Right ventricle myocardium superior (tissue), 1 donor: ENCODE measurements at regions not wholly inside any gene's neighbourhood (a gene's known extent, or its start where the extent isn't known, plus 50 kb on each side); places are given as distances from the start of the nearest gene placed in this dataset.

ENCODE experiments used
- ATAC-seq: fragments of 200-7000 bp; cut with Tn5 transposase; one replicate; pipeline ENCODE4 v1.9.1; 2020; ENCODE audit warnings: mild to moderate bottlenecking; ENCODE audit not compliant: poor library complexity
- DNase-seq: peaks from one replicate; pipeline ENCODE4 v3.0.0-alpha.2; 2020
- intact Hi-C: fragments of 100-400 bp; cut with DNase I; formaldehyde crosslinking; loops from one replicate; pipeline ENCODE4 v1.11.2; 2022
- donor health status: DM: no; HTN: yes; CAD: no; lungs with severe emphysema.

DNA sequence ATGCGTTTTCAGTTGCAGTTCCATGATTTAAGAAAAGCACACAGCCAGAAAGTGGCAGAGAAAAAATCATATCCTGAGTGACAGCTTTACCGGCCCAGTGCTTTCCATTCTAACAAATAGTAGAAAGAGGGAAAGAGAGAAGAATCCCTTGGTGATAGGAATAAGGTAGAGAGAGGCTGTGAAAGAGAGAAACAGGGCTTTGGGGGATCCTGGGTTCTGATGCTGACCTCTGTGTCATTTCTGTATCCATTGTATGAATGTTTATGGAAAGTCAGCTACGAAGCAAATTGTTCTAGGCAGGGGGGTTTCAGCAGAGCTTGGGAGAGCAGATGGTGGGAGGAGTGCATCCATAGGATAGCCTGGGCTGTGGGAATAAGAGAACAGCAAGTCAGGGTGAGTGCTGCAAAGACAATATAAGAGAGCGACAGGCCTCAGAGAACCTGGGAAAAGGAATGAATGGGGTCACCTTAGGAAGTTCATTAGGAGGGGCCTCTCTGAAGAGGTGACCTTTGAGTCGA lies 203.4 kb upstream of the TNP1 start:
- intact Hi-C loops: no loop called here

DNA sequence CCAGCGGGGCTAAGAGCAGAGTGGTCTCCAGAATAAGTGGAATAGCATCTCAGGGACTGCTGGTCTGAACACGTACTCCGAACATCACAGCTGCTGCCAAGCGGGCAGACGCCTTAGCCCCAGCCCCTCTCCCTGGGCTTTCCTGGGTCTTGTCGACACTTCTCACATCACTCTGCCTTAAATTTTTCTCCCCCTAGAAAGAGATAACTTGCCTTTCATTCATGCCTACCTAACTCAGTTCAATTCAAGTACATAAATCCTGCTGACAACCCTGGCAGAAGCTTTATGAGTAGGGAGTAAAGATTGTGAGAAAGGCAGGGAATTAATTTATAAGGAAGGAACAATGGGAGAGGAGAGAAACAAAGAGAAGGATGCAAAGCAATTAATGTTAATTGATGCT lies 202.9 kb upstream of the TNP1 start:
- DNase-seq: no peak
- intact Hi-C loops: no loop called here

More for the DNA sequence above, 203.4 kb upstream of the TNP1 start:
- ATAC-seq: no peak
- no peak for DNase-seq

DNA sequence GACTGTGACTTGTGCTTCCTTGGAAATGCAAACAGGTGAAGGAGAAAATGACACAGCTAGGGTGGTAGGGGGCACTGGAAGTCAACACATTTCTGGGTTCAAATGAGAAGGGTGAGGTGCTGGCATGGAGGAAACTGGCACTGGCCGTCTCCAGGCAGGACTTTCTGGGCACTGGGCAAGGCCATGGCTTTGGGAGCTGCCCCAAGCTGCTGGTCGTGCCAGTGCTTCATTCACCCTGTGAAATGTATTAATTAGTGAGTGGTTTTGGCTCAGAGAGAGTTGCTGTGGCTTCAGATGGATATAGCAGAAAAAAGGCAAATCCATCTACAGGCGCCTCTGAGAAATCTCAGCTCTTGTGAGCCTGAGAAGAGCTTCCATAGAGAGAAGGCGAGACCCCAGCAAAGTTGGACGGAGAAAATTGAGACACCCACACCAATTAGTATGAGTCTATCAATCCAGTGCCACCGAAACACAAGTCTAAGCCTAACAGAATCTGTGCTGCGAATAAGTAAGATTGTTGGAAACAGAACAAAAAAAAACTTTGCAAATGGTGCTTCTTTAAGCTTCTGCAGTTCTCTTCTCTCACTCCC lies 202.1 kb upstream of the TNP1 start:
- DNase-seq (no peak), ATAC-seq (no peak)
- intact Hi-C loops: no loop called here

More for the DNA sequence above, 202.9 kb upstream of the TNP1 start:
- ATAC-seq: no peak

DNA sequence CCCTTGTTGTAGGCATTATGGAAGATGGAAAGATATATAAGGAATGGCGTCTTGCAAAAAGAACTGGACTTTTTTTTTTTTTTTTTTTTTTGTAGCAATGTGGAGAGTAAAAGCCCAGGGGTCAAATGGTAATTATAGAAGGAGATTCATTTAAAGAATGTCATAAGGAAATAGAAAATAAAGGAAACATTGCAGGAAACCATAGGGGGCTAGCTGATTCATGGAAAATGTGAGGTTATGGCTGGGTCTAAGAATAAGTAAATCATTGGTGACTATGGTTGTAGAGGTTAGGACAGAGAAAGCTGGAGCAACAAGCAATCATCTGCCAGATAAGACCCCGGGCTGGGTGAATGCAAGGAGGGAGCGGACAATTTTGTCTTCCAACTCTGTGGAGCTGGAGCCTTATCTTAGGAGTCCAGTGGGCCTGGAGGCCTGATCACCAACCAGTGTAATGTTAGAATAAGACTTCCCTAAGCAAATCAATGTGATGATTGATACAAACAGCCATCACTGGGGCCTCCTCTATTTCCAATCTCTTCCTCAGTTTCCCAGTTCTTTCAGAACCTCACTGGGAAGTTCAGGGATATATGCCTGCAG lies 201.2 kb upstream of the TNP1 start:
- intact Hi-C loops: no loop called here
- ATAC-seq (no peak), DNase-seq (no peak)

DNA sequence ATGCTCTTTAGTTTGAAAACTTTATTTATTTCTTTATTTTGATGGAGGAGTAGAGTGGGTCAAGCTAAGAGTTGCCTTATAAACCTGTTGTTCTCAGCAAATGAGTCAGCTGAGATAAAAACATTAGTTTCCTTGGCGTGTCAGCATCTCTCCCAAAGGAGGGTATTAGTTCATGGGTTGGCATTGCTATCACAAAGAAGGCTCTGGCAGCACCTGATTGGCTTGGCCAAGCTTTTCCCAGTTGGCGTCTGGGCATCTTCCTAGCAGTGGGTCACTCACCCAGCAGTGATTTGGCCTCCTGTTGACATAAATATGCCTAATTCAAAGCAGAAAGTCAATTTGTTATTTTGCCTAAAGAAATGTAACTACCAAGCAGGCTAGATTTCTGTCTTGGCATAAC lies 200.7 kb upstream of the TNP1 start:
- DNase-seq (no peak), ATAC-seq (no peak)
- intact Hi-C loops: no loop called here

DNA sequence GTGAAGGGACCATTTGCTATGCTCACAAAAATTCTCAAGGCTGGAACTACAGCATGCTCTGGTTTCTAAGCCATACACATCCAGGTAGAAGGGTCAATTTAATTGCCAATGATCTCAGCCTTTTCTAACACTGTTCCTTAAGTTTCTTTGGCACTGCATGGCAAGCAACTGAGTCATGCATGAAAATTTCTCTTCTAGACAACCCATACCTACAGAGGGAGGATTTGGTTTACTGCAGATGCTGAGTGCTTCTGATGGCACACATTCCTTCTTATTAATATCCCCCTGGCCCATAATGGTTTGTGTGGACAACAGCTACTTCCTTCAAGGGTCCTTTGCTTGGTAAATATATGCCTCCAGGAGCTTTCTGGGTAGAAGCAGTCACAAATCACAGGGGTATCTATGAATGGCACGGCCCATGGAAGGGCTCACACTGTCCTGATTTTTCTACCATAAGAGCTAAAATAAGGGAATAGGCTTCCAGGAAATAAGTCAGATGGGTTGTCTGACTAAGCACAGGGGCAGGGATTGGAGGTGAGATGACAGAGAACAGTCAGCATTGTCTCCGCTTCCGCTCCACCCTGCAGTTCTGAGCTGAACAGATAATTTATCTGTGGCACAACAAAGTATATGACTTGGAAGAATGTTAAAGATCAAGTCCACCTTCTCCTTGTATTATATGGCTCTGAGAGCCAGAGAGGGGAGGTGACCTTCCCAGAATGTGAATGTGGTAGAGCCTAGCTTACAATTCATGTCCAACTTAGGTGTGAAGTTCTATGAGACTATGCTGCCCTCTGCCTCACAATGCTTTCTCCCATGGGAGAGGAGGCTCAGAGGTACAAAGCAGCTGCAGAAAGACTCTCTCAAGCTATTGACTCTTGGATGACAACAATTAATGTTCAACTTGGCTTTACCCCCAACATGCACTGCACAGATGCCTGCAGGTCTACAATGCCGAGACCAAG lies 199.2 kb upstream of the TNP1 start:
- peak; percentile 31 for ATAC-seq
- no peak for DNase-seq
- intact Hi-C loops: no loop called here

DNA sequence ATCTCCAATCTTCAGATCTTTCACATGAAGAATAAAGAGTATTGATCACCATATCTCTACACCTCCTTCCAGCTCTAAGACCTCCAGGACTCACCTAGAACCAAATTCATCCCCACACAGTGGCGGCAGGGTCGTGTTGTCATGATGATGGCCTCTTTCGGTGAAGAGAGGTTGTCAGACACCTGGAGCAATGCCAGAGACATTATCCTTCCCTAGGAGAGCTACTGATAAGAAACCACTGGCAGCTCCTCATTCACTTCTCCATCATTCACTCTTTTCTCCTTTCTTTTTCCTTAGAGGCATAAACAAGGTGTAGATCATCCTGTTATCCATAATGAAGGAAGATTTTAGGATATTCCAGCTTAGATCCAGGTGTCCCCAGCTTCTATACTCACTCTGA lies 197.9 kb upstream of the TNP1 start:
- intact Hi-C loops: no loop called here
- no peak for ATAC-seq
- DNase-seq: no peak

DNA sequence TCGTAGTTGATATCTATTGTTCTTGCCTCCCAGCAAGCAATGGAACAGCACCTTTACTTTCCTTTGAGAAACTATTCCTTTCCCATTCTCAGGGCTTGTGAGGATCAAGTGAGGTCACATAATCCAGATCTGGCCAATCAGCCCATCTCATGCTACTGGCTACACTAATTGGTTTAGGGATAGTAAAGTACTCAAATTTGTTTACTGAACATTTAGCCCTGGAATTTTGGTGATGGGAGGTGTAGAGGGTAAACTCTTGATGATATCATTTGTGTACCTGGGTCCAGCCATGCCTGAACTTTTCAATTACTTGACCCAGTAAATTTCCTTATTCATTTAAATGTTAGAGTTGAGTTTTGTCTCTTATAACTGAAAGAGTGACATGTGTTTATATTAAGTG lies 195.8 kb upstream of the TNP1 start:
- intact Hi-C loops: no loop called here
- ATAC-seq (no peak), DNase-seq (no peak)

DNA sequence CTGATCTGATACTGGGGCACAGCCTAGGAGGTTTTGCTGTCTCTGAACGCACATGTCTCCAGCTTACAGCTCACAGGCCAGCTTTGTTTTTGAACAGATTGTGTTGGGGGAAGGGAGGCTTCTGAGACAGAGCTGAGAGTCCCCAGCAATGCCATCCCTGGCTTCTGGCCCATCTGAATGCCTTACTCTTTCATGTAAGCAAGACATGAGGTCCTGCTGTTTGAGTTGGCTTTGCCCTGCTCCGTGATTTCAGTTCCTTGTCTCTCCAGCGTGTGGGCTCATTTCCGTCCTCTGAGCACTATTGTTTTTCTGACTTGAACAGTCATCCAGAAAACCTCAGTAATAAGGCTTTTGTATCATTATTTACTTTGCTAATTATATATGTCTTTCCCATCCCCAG lies 194.9 kb upstream of the TNP1 start:
- intact Hi-C loops: no loop called here
- DNase-seq: no peak
- no peak for ATAC-seq

DNA sequence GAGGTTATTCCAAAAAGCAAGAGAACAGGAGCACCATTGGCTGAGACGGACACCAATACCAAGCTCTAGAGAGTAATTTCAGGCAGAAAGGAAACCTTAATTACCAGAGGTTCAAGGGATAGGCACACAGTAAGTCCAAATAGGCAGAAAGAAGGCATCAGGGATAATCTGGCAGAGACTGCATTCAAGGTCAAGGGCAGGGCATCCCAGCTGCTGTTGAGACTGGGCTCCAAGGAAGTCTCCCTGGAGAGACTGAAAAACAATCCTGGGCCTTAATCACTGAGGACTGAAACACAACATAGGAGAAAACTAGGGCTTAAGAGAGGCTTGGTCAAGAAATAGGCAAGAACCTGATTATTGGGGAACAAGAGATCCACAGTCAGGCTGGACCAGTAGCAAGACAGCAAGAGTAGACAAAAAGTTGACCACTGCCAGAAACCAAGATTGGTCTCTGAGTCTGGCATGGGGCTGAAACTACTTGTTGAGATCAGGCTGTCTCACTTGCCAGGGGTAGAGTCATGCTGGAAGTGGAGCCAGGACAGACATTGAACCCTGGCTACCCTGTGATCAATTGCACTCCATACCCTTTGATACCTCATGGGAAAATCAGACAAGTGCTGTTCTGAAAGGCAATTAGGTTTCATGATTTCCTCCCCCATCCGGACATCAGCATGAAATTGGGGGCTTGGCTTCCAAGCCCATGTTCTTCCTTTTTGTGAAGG lies 193.2 kb upstream of the TNP1 start:
- DNase-seq: no peak
- intact Hi-C loops: no loop called here
- peak; percentile 24 for ATAC-seq

DNA sequence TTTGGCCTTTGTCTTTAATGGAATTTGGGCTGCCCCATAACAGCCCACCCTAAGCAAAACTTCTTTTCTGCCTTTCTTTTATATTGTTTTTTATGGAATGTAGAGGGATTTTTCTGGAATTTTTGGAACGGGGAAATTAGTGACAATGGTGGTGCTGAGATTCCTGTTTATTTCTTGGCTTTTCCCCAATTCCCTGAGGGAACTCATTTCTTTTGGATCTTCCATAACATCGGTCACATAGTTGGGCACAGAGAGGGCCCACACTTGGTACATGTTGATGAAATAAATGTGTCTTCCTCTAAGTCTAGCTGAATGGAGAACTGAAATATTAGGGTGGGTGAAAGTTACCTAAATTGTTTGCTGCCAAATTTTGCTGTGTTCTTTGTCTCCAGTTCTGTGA lies 191.6 kb upstream of the TNP1 start:
- intact Hi-C loops: no loop called here
- DNase-seq (no peak), ATAC-seq (no peak)

DNA sequence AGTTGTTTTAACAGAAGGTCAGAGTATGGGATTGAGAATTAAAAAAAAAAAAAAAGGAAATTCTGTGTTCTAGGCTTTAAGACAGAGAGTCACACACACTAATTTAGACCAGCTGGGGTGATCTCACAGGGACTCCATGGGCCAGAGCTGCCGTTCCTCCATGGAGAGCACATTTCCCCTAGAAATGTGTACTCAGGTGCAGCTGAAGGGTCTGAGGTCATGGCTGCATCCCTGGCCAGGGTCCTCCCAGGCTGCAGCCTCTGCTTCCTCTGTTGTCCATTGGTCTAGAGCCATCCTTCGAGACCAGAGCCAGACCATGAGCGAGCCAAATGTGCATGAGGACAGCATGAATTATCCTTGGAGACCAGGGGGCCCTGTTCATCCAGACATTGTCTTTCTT lies 190.1 kb upstream of the TNP1 start:
- intact Hi-C loops: no loop called here
- no peak for DNase-seq
- peak; percentile 65 for ATAC-seq

DNA sequence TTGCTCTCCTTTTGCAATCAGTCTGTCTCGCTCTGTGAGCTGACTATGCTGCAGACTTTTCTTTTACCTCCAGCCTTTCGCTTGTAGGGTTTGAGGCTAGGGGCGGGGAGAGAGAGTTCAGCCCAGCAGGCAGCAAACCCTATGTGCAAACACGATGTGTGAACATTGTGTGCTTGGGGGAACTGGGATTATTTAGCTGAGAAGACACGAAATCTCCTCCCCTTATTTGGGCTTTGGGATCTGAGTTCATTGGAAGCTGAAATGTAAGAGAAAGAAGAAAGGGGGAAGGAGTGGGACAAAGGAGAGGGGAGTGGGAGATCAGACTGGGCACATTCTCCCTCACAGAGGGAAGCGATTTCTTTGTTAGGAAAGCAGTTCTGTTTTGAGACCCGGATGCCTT lies 189.6 kb upstream of the TNP1 start:
- DNase-seq (no peak), ATAC-seq (peak; percentile 17)
- intact Hi-C loops: no loop called here

DNA sequence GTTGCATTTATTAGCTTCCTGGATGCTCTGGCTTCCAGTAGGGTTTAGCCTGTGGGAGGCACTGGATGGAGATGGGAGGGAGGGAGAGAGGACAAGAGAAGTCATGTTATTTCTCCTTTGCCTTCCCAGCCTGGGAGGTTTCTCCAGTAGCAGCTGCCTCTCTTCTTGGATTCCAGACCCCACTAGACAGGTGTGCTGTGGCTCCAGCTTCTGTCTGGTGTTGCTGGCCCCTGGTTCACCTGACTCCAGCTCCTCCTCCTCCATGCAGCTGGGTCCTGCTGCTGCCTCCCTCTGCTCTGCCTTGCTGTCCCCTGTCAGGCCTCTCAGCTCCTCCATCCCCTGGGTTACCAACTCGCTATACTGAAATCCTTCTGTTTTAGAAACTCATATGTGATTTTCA lies 188.9 kb upstream of the TNP1 start:
- DNase-seq: no peak
- ATAC-seq: no peak
- intact Hi-C loops: no loop called here

DNA sequence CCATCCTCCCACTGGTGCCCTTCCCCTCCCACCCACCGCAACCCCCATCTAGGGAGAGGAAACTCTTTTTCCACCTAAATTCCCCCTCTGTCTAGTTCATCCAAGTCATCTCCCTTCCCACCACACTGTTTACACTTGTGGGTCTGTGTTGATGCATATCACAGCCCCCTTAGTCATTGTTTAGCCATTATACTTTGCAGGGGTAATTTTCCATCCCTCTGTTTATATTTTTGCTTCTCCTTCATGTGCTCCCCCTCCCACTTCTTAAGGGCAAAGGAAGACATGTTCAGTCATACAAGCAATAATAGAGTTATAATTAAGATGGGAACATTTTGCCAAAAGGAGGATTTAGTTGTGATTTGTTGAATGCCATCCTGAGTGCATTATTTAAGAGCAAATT lies 187.8 kb upstream of the TNP1 start:
- ATAC-seq (no peak), DNase-seq (no peak)
- intact Hi-C loops: no loop called here

DNA sequence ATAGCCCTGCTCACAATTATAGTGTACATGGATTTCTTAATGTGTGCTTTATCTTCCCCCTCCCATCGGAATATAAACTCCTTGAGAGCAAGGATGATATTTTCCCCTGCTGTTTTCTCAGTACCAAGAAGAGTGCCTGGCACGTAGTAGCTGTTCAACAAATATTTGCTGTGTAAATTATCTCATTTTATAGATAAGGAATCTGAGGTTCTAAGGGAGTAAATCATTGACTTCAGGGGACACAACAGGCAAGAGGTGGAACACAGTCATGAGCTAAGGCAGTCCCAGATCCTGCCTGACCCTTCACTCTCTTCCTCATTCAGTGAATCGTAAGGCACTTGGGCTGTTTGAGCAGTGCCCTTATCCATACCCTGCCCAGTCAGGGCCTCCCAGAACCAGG lies 187.3 kb upstream of the TNP1 start:
- DNase-seq (no peak), ATAC-seq (no peak)
- intact Hi-C loops: no loop called here

DNA sequence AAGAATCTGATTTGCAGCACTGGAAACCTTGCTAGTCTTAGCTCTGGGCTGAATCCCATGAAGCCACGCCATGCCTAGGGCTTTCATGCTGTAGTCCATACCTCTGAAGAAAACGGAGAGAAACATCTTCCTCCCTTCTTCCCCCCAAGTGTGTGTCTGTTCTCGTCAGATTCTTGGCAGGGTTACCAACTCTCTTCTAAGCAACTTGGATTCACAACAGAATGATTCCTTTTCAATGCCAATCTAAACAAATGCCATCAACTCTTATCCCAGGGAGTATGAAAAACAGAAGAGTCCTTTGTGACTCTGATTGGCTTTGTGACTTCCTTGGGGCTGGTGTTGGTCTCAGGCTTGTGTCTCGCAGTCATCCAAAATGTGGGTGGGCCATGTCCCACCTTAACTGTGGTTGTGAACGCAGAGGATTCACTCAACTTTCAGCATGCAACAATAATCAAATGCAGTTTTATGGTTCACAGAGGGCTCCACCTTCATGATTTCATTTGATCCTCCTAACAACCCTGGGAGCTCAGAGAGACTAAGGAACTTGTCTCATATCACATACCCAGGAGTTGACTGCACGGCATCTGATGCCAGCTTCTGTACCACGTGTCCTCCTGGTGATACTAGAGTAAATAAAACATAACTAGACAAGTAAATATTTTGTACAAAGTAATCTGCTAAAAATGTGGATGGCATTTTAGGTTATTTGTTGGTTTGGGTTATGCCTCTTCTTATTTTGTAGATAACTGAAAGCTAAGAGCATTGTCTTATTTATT lies 186.0 kb upstream of the TNP1 start:
- DNase-seq (no peak), ATAC-seq (no peak)
- intact Hi-C loops: no loop called here

DNA sequence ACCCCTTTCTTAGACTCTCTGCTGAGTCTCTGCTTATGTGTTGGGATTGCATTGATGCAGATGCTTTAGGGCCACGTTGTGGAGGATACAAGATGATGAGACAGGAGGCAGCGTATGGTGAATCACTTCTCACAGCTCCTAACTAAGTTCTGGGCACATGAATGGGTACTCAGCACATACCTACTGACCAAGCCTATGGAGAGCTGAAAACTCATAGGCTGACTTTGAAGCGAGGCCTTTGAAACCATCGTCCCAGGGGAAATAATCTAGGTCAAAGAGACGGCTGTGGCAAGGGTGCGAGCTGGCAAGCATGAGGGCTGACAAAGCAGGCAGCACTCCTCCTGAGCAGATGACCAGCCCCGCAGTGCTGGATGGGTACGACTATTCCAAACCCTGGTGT lies 180.2 kb upstream of the TNP1 start:
- no peak for DNase-seq
- intact Hi-C loops: no loop called here
- ATAC-seq: no peak

DNA sequence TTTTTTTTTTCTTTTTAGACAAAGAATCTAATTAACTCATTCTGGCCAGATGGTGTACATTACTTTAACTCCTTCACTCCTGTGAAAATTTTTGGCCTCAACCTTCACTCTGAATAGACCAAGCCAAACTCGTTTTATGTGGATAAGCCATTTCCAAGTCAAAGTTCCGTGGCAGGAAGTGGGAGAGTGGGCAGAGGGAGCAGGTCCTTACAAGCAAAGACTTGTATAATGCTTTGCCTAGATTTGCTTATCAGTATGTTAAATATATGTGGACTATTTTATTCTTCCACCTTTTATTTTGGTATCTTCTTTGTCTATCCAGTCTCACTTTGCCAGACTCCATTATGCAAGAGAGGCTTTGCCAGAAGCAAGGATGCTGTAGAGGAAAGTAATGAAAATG lies 178.1 kb upstream of the TNP1 start:
- intact Hi-C loops: no loop called here
- DNase-seq (no peak), ATAC-seq (no peak)
